ENCODE measurements at regions not wholly inside any gene's neighbourhood (a gene's known extent, or its start where the extent isn't known, plus 50 kb on each side); places are given as distances from the start of the nearest gene placed in this dataset.

- DNase-seq = no peak
Measured at GRCh38 chr5:52504584-52505240, 283.0 kb upstream of the ITGA1 start.

GRCh38 chr5:52517667-52518066 is 270.0 kb upstream of the ITGA1 start:
- intact Hi-C loops (cut with DNase I) = no loop called here
- TF ChIP-seq, protein P1, sequence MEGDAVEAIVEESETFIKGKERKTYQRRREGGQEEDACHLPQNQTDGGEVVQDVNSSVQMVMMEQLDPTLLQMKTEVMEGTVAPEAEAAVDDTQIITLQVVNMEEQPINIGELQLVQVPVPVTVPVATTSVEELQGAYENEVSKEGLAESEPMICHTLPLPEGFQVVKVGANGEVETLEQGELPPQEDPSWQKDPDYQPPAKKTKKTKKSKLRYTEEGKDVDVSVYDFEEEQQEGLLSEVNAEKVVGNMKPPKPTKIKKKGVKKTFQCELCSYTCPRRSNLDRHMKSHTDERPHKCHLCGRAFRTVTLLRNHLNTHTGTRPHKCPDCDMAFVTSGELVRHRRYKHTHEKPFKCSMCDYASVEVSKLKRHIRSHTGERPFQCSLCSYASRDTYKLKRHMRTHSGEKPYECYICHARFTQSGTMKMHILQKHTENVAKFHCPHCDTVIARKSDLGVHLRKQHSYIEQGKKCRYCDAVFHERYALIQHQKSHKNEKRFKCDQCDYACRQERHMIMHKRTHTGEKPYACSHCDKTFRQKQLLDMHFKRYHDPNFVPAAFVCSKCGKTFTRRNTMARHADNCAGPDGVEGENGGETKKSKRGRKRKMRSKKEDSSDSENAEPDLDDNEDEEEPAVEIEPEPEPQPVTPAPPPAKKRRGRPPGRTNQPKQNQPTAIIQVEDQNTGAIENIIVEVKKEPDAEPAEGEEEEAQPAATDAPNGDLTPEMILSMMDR (IDR thresholded peaks at IDR 0.05) = no peak
- Histone ChIP-seq H3K4me1 (no peaks in the 10 kb centered on the region), H3K9me3 (no peaks in the 10 kb centered on the region), H3K36me3 (no peaks in the 10 kb centered on the region), H3K4me3 (no peak overlapping the region), H3K9ac (ENCODE audit: low read depth in 2 of 2, low read length in 2 of 2) (no peak overlapping the region), H3K27ac (no peak overlapping the region), H3K27me3 (no peaks in the 10 kb centered on the region)
- DNase-seq = no peak

More at GRCh38 chr5:52504584-52505240, 283.0 kb upstream of the ITGA1 start:
- H3K9ac ChIP-seq (ENCODE audit: low read depth in 2 of 2, low read length in 2 of 2) = no peak overlapping the region
- H3K27ac ChIP-seq = no peak overlapping the region
- H3K36me3 ChIP-seq = no peaks in the 10 kb centered on the region
- no peak overlapping the region for H3K4me3 ChIP-seq
- intact Hi-C loops (cut with DNase I) = no loop called here
- TF ChIP-seq, protein P1 (IDR thresholded peaks at IDR 0.05) = no peak
- no peaks in the 10 kb centered on the region for H3K9me3 ChIP-seq
- no peaks in the 10 kb centered on the region for H3K27me3 ChIP-seq
- no peaks in the 10 kb centered on the region for H3K4me1 ChIP-seq

DNA sequence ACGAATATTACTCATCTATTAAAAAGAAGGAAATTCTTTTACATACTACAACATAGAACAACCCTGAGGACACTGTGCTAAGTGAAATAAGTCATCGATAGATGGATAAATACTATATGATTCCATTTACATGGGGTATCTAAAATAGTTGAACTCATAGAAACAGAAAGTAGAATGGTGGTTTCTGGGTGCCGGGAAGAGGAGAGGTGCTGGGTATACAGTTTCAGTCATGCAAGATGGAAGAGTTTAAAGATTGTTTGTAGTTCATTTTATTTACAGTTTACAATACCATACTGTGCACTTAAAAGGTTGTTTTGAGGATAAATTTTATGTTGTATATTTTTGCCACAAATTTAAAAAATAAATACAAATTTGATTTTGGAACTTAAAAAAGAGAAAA is 267.5 kb upstream of the ITGA1 start:
- no peaks in the 10 kb centered on the region for H3K36me3 ChIP-seq
- no peak overlapping the region for H3K4me3 ChIP-seq
- no peaks in the 10 kb centered on the region for H3K9me3 ChIP-seq
- no peak overlapping the region for H3K27ac ChIP-seq
- H3K27me3 ChIP-seq = no peaks in the 10 kb centered on the region
- no peak for DNase-seq
- H3K9ac ChIP-seq (ENCODE audit: low read depth in 2 of 2, low read length in 2 of 2) = no peak overlapping the region
- TF ChIP-seq, protein P1 (IDR thresholded peaks at IDR 0.05) = no peak
- intact Hi-C loops (cut with DNase I) = no loop called here
- no peaks in the 10 kb centered on the region for H3K4me1 ChIP-seq

- Histone ChIP-seq H3K9ac (ENCODE audit: low read depth in 2 of 2, low read length in 2 of 2) (no peak overlapping the region), H3K36me3 (no peaks in the 10 kb centered on the region), H3K9me3 (no peaks in the 10 kb centered on the region), H3K4me1 (no peaks in the 10 kb centered on the region), H3K27ac (no peak overlapping the region), H3K27me3 (no peaks in the 10 kb centered on the region), H3K4me3 (no peak overlapping the region)
- DNase-seq = no peak
- intact Hi-C loops (cut with DNase I) = no loop called here
- TF ChIP-seq, protein P1 (IDR thresholded peaks at IDR 0.05) = no peak
Measured at GRCh38 chr5:52521236-52521635, 266.5 kb upstream of the ITGA1 start.

GRCh38 chr5:52523701-52524100 is 264.0 kb upstream of the ITGA1 start:
- no peak overlapping the region for H3K9ac ChIP-seq (ENCODE audit: low read depth in 2 of 2, low read length in 2 of 2)
- TF ChIP-seq, protein P1 (IDR thresholded peaks at IDR 0.05) = no peak
- H3K4me1 ChIP-seq = no peaks in the 10 kb centered on the region
- intact Hi-C loops (cut with DNase I) = no loop called here
- no peaks in the 10 kb centered on the region for H3K9me3 ChIP-seq
- H3K4me3 ChIP-seq = no peak overlapping the region
- no peak for DNase-seq
- H3K36me3 ChIP-seq = no peaks in the 10 kb centered on the region
- H3K27me3 ChIP-seq = no peaks in the 10 kb centered on the region
- H3K27ac ChIP-seq = no peak overlapping the region

Measured in colonic mucosa (tissue), 4 donors.